Ascending aorta (tissue), 2 donors: ENCODE measurements at regions not wholly inside any gene's neighbourhood (a gene's known extent, or its start where the extent isn't known, plus 50 kb on each side); places are given as distances from the start of the nearest gene placed in this dataset.

ENCODE experiments used
- DNase-seq, 2 donors: peaks; one replicate each; pipeline ENCODE4 v3.0.0-alpha.2; 2019; ENCODE audit warnings: low spot score in 2 of 2
- H3K27ac ChIP-seq, 2 donors: fragments of 200-600 bp; sonication (generic); one replicate each; pipeline ENCODE4 v1.5.1; 2016 to 2017; ENCODE audit warnings: mild to moderate bottlenecking in 1 of 2
- H3K27me3 ChIP-seq: fragments of 200-600 bp; sonication (generic); one replicate; pipeline ENCODE4 v1.5.1; 2017
- H3K36me3 ChIP-seq, 2 donors: fragments of 200-600 bp; sonication (generic); one replicate each; pipeline ENCODE4 v1.5.1; 2016
- H3K4me1 ChIP-seq, 2 donors: fragments of 200-600 bp; sonication (generic); one replicate each; pipeline ENCODE4 v1.5.1; 2016 to 2017; ENCODE audit warnings: mild to moderate bottlenecking in 1 of 2
- H3K4me3 ChIP-seq, 2 donors: fragments of 200-600 bp; sonication (generic); one replicate each; pipeline ENCODE4 v1.5.1; 2016 to 2017; ENCODE audit warnings: mild to moderate bottlenecking in 1 of 2
- H3K9me3 ChIP-seq, 2 donors: fragments of 200-600 bp; sonication (generic); one replicate each; pipeline ENCODE4 v1.5.1; 2016
- CTCF ChIP-seq, 3 experiments: fragments of 200-600 bp in 2 of 3; fragments of 450-650 bp in 1 of 3; sonication (generic) in 2 of 3; IDR thresholded peaks; one replicate each; pipeline ENCODE4 v1.5.1; 2016 to 2019; ENCODE audit warnings: antibody characterized with exemption in 3 of 3, mild to moderate bottlenecking in 1 of 3, moderate library complexity in 1 of 3
- intact Hi-C: fragments of 100-400 bp; cut with DNase I; formaldehyde crosslinking; loops from one replicate; pipeline ENCODE4 v1.15.1; 2023

DNA sequence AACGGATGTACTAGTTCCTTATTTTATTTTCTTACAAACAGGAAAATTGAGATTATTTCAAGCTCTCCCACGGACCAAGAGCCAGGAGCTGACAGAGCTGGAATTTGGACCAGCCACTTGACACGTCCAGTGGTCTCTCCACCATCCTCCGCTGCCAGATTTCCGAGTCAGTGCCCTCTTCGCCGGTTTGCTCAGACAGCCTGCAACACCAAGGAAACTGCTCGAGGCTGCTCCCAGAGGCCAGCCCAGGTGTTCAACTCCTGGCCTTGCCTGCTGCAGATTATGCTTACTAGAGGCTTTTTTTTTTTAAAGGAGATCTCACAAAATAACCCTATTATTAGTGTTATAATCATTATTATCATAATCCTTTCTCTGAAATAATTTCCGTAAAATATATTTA, 779.8 kb downstream of the RNF144A start:
- H3K27me3 ChIP-seq = no peaks in the 10 kb centered on the region
- H3K36me3 ChIP-seq = no peaks in the 10 kb centered on the region
- H3K4me3 ChIP-seq = no peak overlapping the region
- DNase-seq = no peak
- H3K4me1 ChIP-seq = no peaks in the 10 kb centered on the region
- no peak overlapping the region for H3K27ac ChIP-seq
- intact Hi-C loops = no loop called here
- H3K9me3 ChIP-seq = no peaks in the 10 kb centered on the region
- TF ChIP-seq CTCF (IDR thresholded peaks at IDR 0.05) = no peak

- H3K4me1 ChIP-seq = no peaks in the 10 kb centered on the region
- H3K36me3 ChIP-seq = no peaks in the 10 kb centered on the region
- H3K27me3 ChIP-seq = no peaks in the 10 kb centered on the region
- no peak overlapping the region for H3K27ac ChIP-seq
- no peak for DNase-seq
- intact Hi-C loops = no loop called here
- H3K9me3 ChIP-seq = no peaks in the 10 kb centered on the region
- no peak for TF ChIP-seq CTCF (IDR thresholded peaks at IDR 0.05)
- H3K4me3 ChIP-seq = no peak overlapping the region
Observed at GRCh38 chr2:7701791-7702190, 784.6 kb downstream of the RNF144A start.

DNA sequence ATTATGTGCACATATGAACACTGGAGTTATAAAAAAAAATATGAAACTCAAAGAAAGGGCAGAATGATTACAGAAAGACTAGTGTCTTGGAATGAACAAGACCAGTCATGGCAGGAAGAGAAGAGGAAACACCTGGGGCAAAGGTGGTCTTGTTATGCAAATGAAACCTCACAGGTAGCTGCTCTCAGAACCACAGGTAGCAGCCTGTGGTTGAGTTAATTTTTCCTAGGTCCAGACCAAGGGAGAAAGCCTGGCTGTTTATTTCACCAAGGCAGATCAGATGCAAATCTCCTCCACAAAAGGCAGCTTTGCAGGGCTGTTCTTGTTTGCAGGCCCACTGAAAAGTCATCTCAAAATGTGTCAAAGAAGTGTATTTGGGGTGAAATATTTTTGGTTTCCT, 785.8 kb downstream of the RNF144A start:
- no peaks in the 10 kb centered on the region for H3K4me1 ChIP-seq
- no peaks in the 10 kb centered on the region for H3K36me3 ChIP-seq
- H3K27me3 ChIP-seq = no peaks in the 10 kb centered on the region
- H3K9me3 ChIP-seq = no peaks in the 10 kb centered on the region
- no peak overlapping the region for H3K4me3 ChIP-seq
- intact Hi-C loops = no loop called here
- TF ChIP-seq CTCF (IDR thresholded peaks at IDR 0.05) = no peak
- no peak for DNase-seq
- H3K27ac ChIP-seq = no peak overlapping the region

- no peak for DNase-seq
- intact Hi-C loops = no loop called here
- no peaks in the 10 kb centered on the region for H3K27me3 ChIP-seq
Observed at GRCh38 chr2:7703543-7704144, 786.4 kb downstream of the RNF144A start.

DNA sequence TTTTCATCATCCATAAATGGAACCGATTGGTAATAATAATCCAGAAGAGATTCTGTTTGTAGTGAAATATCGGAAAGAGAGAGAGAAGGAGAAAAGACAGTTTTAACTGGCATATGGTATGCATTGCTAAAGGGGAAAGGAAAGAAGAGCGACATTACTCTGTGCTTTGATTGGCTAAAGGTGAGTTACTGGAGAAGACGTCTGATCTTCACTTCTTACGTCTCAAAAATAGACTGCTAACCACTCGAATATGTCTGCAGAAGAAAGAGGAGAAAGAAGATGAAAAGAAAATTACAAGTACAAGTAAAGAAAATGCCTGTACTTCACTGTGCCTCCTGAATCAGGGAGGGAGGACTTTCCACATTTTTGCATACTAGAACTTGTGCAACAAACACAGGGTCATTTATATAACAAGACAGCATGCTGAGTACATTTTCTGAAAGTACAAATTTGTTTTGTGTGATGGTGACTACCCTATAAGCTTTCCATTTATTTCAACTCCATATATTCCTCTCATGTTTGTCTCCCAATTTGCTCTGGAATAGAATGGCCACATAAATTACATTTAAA, 787.2 kb downstream of the RNF144A start:
- no peak overlapping the region for H3K27ac ChIP-seq
- DNase-seq = no peak
- no peaks in the 10 kb centered on the region for H3K4me1 ChIP-seq
- TF ChIP-seq CTCF (IDR thresholded peaks at IDR 0.05) = no peak
- no peaks in the 10 kb centered on the region for H3K27me3 ChIP-seq
- no peak overlapping the region for H3K4me3 ChIP-seq
- intact Hi-C loops = no loop called here
- H3K36me3 ChIP-seq = no peaks in the 10 kb centered on the region
- H3K9me3 ChIP-seq = no peaks in the 10 kb centered on the region

More at GRCh38 chr2:7703543-7704144, 786.4 kb downstream of the RNF144A start:
- Histone ChIP-seq H3K27ac (no peak overlapping the region), H3K4me1 (no peaks in the 10 kb centered on the region), H3K36me3 (no peaks in the 10 kb centered on the region), H3K9me3 (no peaks in the 10 kb centered on the region), H3K4me3 (no peak overlapping the region)
- no peak for TF ChIP-seq CTCF (IDR thresholded peaks at IDR 0.05)

DNA sequence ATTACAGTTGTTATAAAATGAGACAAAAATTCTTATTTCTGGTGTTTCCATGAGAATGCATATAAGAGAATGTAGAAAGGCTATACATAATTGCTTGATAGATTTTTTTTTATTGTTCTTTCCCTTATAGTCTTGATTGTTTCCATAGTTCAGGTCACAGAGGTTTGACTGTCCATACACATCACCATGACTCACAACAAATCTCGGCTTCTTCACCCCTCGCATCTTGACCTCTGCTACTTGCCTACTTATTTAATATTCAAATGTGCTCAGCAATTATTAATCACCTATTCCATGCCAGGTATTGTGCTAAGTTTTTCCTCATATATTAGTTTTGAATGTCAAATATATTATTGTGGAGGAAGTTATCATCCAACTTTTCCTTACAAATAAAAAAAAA, 789.6 kb downstream of the RNF144A start:
- Histone ChIP-seq H3K27ac (no peak overlapping the region), H3K27me3 (no peaks in the 10 kb centered on the region), H3K9me3 (no peaks in the 10 kb centered on the region), H3K36me3 (no peaks in the 10 kb centered on the region), H3K4me3 (no peak overlapping the region), H3K4me1 (no peaks in the 10 kb centered on the region)
- no peak for DNase-seq
- intact Hi-C loops = no loop called here
- no peak for TF ChIP-seq CTCF (IDR thresholded peaks at IDR 0.05)
